ENCODE measurements at regions not wholly inside any gene's neighbourhood (a gene's known extent, or its start where the extent isn't known, plus 50 kb on each side); places are given as distances from the start of the nearest gene placed in this dataset.

GRCh38 chr12:93151079-93151762 lies 222.1 kb upstream of the EEA1 start:
- no peaks in the 10 kb centered on the region for H3K36me3 Mint-ChIP-seq (ENCODE audit: low read depth, unreplicated experiment)
- no peaks in the 10 kb centered on the region for H3K9me3 Mint-ChIP-seq (ENCODE audit: unreplicated experiment)
- H3K4me3 Mint-ChIP-seq (ENCODE audit: unreplicated experiment) = no peak overlapping the region
- no peaks in the 10 kb centered on the region for H3K4me1 Mint-ChIP-seq (ENCODE audit: unreplicated experiment)
- no peak overlapping the region for H3K27ac Mint-ChIP-seq (ENCODE audit: unreplicated experiment)
- no peak for DNase-seq (ENCODE audit: low spot score)
- H3K27me3 Mint-ChIP-seq (ENCODE audit: unreplicated experiment) = peaks cover 4% of the 10 kb centered on the region
- no peak for TF ChIP-seq CTCF (IDR thresholded peaks at IDR 0.05; ENCODE audit: unreplicated experiment)

GRCh38 chr12:93152617-93153016 lies 223.5 kb upstream of the EEA1 start:
- Mint-ChIP-seq H3K27ac (ENCODE audit: unreplicated experiment) (no peak overlapping the region), H3K27me3 (ENCODE audit: unreplicated experiment) (peaks cover 4% of the 10 kb centered on the region), H3K4me1 (ENCODE audit: unreplicated experiment) (no peaks in the 10 kb centered on the region), H3K9me3 (ENCODE audit: unreplicated experiment) (no peaks in the 10 kb centered on the region), H3K36me3 (ENCODE audit: low read depth, unreplicated experiment) (no peaks in the 10 kb centered on the region), H3K4me3 (ENCODE audit: unreplicated experiment) (no peak overlapping the region)
- no peak for TF ChIP-seq CTCF (IDR thresholded peaks at IDR 0.05; ENCODE audit: unreplicated experiment)
- DNase-seq (ENCODE audit: low spot score) = no peak

- TF ChIP-seq CTCF (IDR thresholded peaks at IDR 0.05; ENCODE audit: unreplicated experiment) = no peak
- no peak overlapping the region for H3K4me3 Mint-ChIP-seq (ENCODE audit: unreplicated experiment)
- no peaks in the 10 kb centered on the region for H3K4me1 Mint-ChIP-seq (ENCODE audit: unreplicated experiment)
- DNase-seq (ENCODE audit: low spot score) = no peak
- H3K36me3 Mint-ChIP-seq (ENCODE audit: low read depth, unreplicated experiment) = peaks cover 3% of the 10 kb centered on the region
- H3K27me3 Mint-ChIP-seq (ENCODE audit: unreplicated experiment) = peaks cover 4% of the 10 kb centered on the region
- no peaks in the 10 kb centered on the region for H3K9me3 Mint-ChIP-seq (ENCODE audit: unreplicated experiment)
- H3K27ac Mint-ChIP-seq (ENCODE audit: unreplicated experiment) = no peak overlapping the region
These were observed 224.2 kb upstream of the EEA1 start for GRCh38 chr12:93153321-93153720.

- Mint-ChIP-seq H3K4me3 (ENCODE audit: unreplicated experiment) (no peak overlapping the region), H3K4me1 (ENCODE audit: unreplicated experiment) (no peaks in the 10 kb centered on the region), H3K36me3 (ENCODE audit: low read depth, unreplicated experiment) (peaks cover 3% of the 10 kb centered on the region), H3K27ac (ENCODE audit: unreplicated experiment) (no peak overlapping the region), H3K9me3 (ENCODE audit: unreplicated experiment) (no peaks in the 10 kb centered on the region), H3K27me3 (ENCODE audit: unreplicated experiment) (peaks cover 4% of the 10 kb centered on the region)
- no peak for TF ChIP-seq CTCF (IDR thresholded peaks at IDR 0.05; ENCODE audit: unreplicated experiment)
- no peak for DNase-seq (ENCODE audit: low spot score)
These were observed 223.5 kb upstream of the NUDT4 start for GRCh38 chr12:93154096-93154728.

GRCh38 chr12:93154753-93155480 lies 222.8 kb upstream of the NUDT4 start:
- Mint-ChIP-seq H3K27me3 (ENCODE audit: unreplicated experiment) (peaks cover 4% of the 10 kb centered on the region), H3K36me3 (ENCODE audit: low read depth, unreplicated experiment) (peaks cover 3% of the 10 kb centered on the region), H3K27ac (ENCODE audit: unreplicated experiment) (no peak overlapping the region), H3K9me3 (ENCODE audit: unreplicated experiment) (no peaks in the 10 kb centered on the region), H3K4me3 (ENCODE audit: unreplicated experiment) (no peak overlapping the region), H3K4me1 (ENCODE audit: unreplicated experiment) (no peaks in the 10 kb centered on the region)
- no peak for TF ChIP-seq CTCF (IDR thresholded peaks at IDR 0.05; ENCODE audit: unreplicated experiment)
- DNase-seq (ENCODE audit: low spot score) = no peak

All from endothelial cell (in vitro differentiated cells).